ES-I3 (cell line): ENCODE measurements at regions not wholly inside any gene's neighbourhood (a gene's known extent, or its start where the extent isn't known, plus 50 kb on each side); places are given as distances from the start of the nearest gene placed in this dataset.
A peak's percentile ranks its signal among the peaks of the same experiment; 100 is the strongest.
"Not testable (repeated sequence)": the region's sequence is repeated elsewhere in the genome, so short reads cannot be mapped to it uniquely, and the experiment has no call there.

Experiments used
- H3K36me3 ChIP-seq: 2 replicates; pipeline ENCODE4 v1.6.1; 2013; ENCODE audit warnings: mild to moderate bottlenecking, low read length, control low read depth, moderate library complexity; ENCODE audit not compliant: insufficient read depth
- H3K4me1 ChIP-seq: 2 replicates; pipeline ENCODE4 v1.6.1; 2013; ENCODE audit warnings: mild to moderate bottlenecking, control low read depth, low read length; ENCODE audit not compliant: insufficient read depth
- H3K9ac ChIP-seq: 2 replicates; pipeline ENCODE4 v1.6.1; 2013; ENCODE audit warnings: low read depth, mild to moderate bottlenecking, low read length, moderate library complexity
- H3K9me3 ChIP-seq: 2 replicates; pipeline ENCODE4 v1.6.1; 2013; ENCODE audit warnings: mild to moderate bottlenecking, low read length, moderate library complexity; ENCODE audit not compliant: control insufficient read depth, insufficient read depth

- H3K9ac ChIP-seq: peak overlapping the region; percentile 94
- not testable (repeated sequence) for H3K9me3 ChIP-seq, H3K4me1 ChIP-seq, H3K36me3 ChIP-seq
Measured at GRCh38 chr14:28187902-28188830, 578.4 kb upstream of the FOXG1 start.

- H3K36me3 ChIP-seq: no peaks in the 10 kb centered on the region
- no peak overlapping the region for H3K9ac ChIP-seq
- H3K9me3 ChIP-seq: no peaks in the 10 kb centered on the region
- no peaks in the 10 kb centered on the region for H3K4me1 ChIP-seq
Measured at GRCh38 chr14:28196878-28197277, 569.7 kb upstream of the FOXG1 start.

- no peaks in the 10 kb centered on the region for H3K36me3 ChIP-seq
- no peaks in the 10 kb centered on the region for H3K4me1 ChIP-seq
- no peaks in the 10 kb centered on the region for H3K9me3 ChIP-seq
- no peak overlapping the region for H3K9ac ChIP-seq
Measured at GRCh38 chr14:28220391-28220790, 546.2 kb upstream of the FOXG1 start.

- Histone ChIP-seq H3K36me3 (no peaks in the 10 kb centered on the region), H3K4me1 (no peaks in the 10 kb centered on the region), H3K9me3 (no peaks in the 10 kb centered on the region), H3K9ac (no peak overlapping the region)
Measured at GRCh38 chr14:28240909-28241308, 525.7 kb upstream of the FOXG1 start.

GRCh38 chr14:28242895-28243294, 523.7 kb upstream of the FOXG1 start:
- Histone ChIP-seq H3K4me1 (no peaks in the 10 kb centered on the region), H3K36me3 (no peaks in the 10 kb centered on the region), H3K9ac (no peak overlapping the region), H3K9me3 (no peaks in the 10 kb centered on the region)

- Histone ChIP-seq H3K9ac (no peak overlapping the region), H3K36me3 (no peaks in the 10 kb centered on the region), H3K4me1 (no peaks in the 10 kb centered on the region), H3K9me3 (no peaks in the 10 kb centered on the region)
Measured at GRCh38 chr14:28243600-28243999, 523.0 kb upstream of the FOXG1 start.

GRCh38 chr14:28245216-28245615, 521.4 kb upstream of the FOXG1 start:
- Histone ChIP-seq H3K36me3 (no peaks in the 10 kb centered on the region), H3K4me1 (no peaks in the 10 kb centered on the region), H3K9me3 (no peaks in the 10 kb centered on the region), H3K9ac (no peak overlapping the region)

- H3K4me1 ChIP-seq: no peaks in the 10 kb centered on the region
- no peaks in the 10 kb centered on the region for H3K36me3 ChIP-seq
- H3K9ac ChIP-seq: no peak overlapping the region
- no peaks in the 10 kb centered on the region for H3K9me3 ChIP-seq
Measured at GRCh38 chr14:28247491-28247890, 519.1 kb upstream of the FOXG1 start.

- H3K36me3 ChIP-seq, H3K9me3 ChIP-seq, H3K4me1 ChIP-seq, H3K9ac ChIP-seq: not testable (repeated sequence)
Measured at GRCh38 chr14:28252124-28252523, 514.5 kb upstream of the FOXG1 start.

- H3K36me3 ChIP-seq: no peaks in the 10 kb centered on the region
- H3K9ac ChIP-seq: no peak overlapping the region
- no peaks in the 10 kb centered on the region for H3K4me1 ChIP-seq
- no peaks in the 10 kb centered on the region for H3K9me3 ChIP-seq
Measured at GRCh38 chr14:28254768-28255167, 511.8 kb upstream of the FOXG1 start.

- H3K36me3 ChIP-seq: no peaks in the 10 kb centered on the region
- no peaks in the 10 kb centered on the region for H3K9me3 ChIP-seq
- H3K4me1 ChIP-seq: no peaks in the 10 kb centered on the region
- H3K9ac ChIP-seq: no peak overlapping the region
Measured at GRCh38 chr14:28264306-28264705, 502.3 kb upstream of the FOXG1 start.

GRCh38 chr14:28272270-28272669, 494.3 kb upstream of the FOXG1 start:
- H3K9me3 ChIP-seq: no peaks in the 10 kb centered on the region
- H3K9ac ChIP-seq: no peak overlapping the region
- H3K36me3 ChIP-seq: no peaks in the 10 kb centered on the region
- no peaks in the 10 kb centered on the region for H3K4me1 ChIP-seq

- Histone ChIP-seq H3K4me1 (no peaks in the 10 kb centered on the region), H3K36me3 (no peaks in the 10 kb centered on the region), H3K9ac (no peak overlapping the region), H3K9me3 (no peaks in the 10 kb centered on the region)
Measured at GRCh38 chr14:28280530-28280929, 486.1 kb upstream of the FOXG1 start.

GRCh38 chr14:28280997-28281598, 485.5 kb upstream of the FOXG1 start:
- H3K9ac ChIP-seq: no peak overlapping the region
- H3K4me1 ChIP-seq: no peaks in the 10 kb centered on the region
- H3K36me3 ChIP-seq: no peaks in the 10 kb centered on the region
- no peaks in the 10 kb centered on the region for H3K9me3 ChIP-seq
